ENCODE measurements at regions not wholly inside any gene's neighbourhood (a gene's known extent, or its start where the extent isn't known, plus 50 kb on each side); places are given as distances from the start of the nearest gene placed in this dataset.

GRCh38 chr1:195735140-195735539 lies 873.1 kb downstream of the KCNT2 start:
- H3K4me3 ChIP-seq, result no peak overlapping the region
- FAIRE-seq (no peak), DNase-seq (ENCODE audit: extremely low read depth in 1 of 4, low spot score in 3 of 4) (no peak), ATAC-seq (no peak)
- H3K4me2 ChIP-seq (ENCODE audit: insufficient read depth, low read length), result no peak overlapping the region
- no peak overlapping the region for H3K9ac ChIP-seq (ENCODE audit: insufficient read depth in 1 of 2, low read depth in 2 of 2, low read length in 2 of 2)
- no peaks in the 10 kb centered on the region for H4K20me1 ChIP-seq (replicated peaks; ENCODE audit: control insufficient read depth, insufficient read depth, low read length)
- H3K9me3 ChIP-seq (replicated peaks; ENCODE audit: control insufficient read depth, insufficient read depth, low read depth, low read length), result no peaks in the 10 kb centered on the region
- ChIA-PET POLR2A (no interaction called here), CTCF (ENCODE audit: low intra/inter-chr PET ratio) (no interaction called here)
- no peaks in the 10 kb centered on the region for H3K9me1 ChIP-seq (ENCODE audit: control insufficient read depth, insufficient read depth, low read length)
- in situ Hi-C loops (cut with MboI), result no loop called here
- H3K4me1 ChIP-seq (replicated peaks in 1 of 2; ENCODE audit: control insufficient read depth in 2 of 2, insufficient read depth in 2 of 2, low read length in 2 of 2), result no peaks in the 10 kb centered on the region
- no TSS peak for BruUV-seq (replicated peaks)
- H3K36me3 ChIP-seq (ENCODE audit: control insufficient read depth, insufficient read depth, low read length), result no peaks in the 10 kb centered on the region
- H3K27me3 ChIP-seq (ENCODE audit: control insufficient read depth in 2 of 2, insufficient read depth in 2 of 2, low read length in 2 of 2), result no peaks in the 10 kb centered on the region
- intact Hi-C loops (cut with micrococcal nuclease), result no loop called here
- no peak overlapping the region for H3K27ac ChIP-seq (ENCODE audit: extremely low read depth, low read depth, low read length)
- no peaks in the 10 kb centered on the region for H3K79me2 ChIP-seq (ENCODE audit: control insufficient read depth, insufficient read depth, low read length)
- no peak overlapping the region for H2AFZ ChIP-seq (ENCODE audit: low read depth, low read length)
- TF ChIP-seq ESRRA (IDR thresholded peaks at IDR 0.05; ENCODE audit: borderline replicate concordance, low read depth), result no peak
- no peak for TF ChIP-seq NFXL1 (CRISPR knock-in tag; IDR thresholded peaks at IDR 0.05)
- no peak for TF ChIP-seq SIN3B (IDR thresholded peaks at IDR 0.05; ENCODE audit: low read depth)
- TF ChIP-seq, protein P1, sequence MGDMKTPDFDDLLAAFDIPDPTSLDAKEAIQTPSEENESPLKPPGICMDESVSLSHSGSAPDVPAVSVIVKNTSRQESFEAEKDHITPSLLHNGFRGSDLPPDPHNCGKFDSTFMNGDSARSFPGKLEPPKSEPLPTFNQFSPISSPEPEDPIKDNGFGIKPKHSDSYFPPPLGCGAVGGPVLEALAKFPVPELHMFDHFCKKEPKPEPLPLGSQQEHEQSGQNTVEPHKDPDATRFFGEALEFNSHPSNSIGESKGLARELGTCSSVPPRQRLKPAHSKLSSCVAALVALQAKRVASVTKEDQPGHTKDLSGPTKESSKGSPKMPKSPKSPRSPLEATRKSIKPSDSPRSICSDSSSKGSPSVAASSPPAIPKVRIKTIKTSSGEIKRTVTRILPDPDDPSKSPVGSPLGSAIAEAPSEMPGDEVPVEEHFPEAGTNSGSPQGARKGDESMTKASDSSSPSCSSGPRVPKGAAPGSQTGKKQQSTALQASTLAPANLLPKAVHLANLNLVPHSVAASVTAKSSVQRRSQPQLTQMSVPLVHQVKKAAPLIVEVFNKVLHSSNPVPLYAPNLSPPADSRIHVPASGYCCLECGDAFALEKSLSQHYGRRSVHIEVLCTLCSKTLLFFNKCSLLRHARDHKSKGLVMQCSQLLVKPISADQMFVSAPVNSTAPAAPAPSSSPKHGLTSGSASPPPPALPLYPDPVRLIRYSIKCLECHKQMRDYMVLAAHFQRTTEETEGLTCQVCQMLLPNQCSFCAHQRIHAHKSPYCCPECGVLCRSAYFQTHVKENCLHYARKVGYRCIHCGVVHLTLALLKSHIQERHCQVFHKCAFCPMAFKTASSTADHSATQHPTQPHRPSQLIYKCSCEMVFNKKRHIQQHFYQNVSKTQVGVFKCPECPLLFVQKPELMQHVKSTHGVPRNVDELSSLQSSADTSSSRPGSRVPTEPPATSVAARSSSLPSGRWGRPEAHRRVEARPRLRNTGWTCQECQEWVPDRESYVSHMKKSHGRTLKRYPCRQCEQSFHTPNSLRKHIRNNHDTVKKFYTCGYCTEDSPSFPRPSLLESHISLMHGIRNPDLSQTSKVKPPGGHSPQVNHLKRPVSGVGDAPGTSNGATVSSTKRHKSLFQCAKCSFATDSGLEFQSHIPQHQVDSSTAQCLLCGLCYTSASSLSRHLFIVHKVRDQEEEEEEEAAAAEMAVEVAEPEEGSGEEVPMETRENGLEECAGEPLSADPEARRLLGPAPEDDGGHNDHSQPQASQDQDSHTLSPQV (IDR thresholded peaks at IDR 0.05), result no peak
- TF ChIP-seq ZNF140 (CRISPR knock-in tag; IDR thresholded peaks at IDR 0.05), result no peak
- TF ChIP-seq, protein P2, sequence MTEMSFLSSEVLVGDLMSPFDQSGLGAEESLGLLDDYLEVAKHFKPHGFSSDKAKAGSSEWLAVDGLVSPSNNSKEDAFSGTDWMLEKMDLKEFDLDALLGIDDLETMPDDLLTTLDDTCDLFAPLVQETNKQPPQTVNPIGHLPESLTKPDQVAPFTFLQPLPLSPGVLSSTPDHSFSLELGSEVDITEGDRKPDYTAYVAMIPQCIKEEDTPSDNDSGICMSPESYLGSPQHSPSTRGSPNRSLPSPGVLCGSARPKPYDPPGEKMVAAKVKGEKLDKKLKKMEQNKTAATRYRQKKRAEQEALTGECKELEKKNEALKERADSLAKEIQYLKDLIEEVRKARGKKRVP (CRISPR knock-in tag; IDR thresholded peaks at IDR 0.05), result no peak
- no peak for TF ChIP-seq CEBPG (CRISPR knock-in tag; IDR thresholded peaks at IDR 0.05)
- TF ChIP-seq CEBPG (tag; conservative IDR thresholded peaks at IDR 0.05 in 1 of 2, IDR thresholded peaks at IDR 0.05 in 1 of 2), result no peak
- no peak for TF ChIP-seq MBD1 (CRISPR knock-in tag; IDR thresholded peaks at IDR 0.05)
- TF ChIP-seq HMG20B (CRISPR knock-in tag; IDR thresholded peaks at IDR 0.05), result no peak
- no peak for TF ChIP-seq DEAF1 (CRISPR knock-in tag; IDR thresholded peaks at IDR 0.05)
- no peak for TF ChIP-seq ATF7 (IDR thresholded peaks at IDR 0.05)
- no peak for TF ChIP-seq ZNF133 (CRISPR knock-in tag; IDR thresholded peaks at IDR 0.05)
- TF ChIP-seq GATA2 (CRISPR knock-in tag; IDR thresholded peaks at IDR 0.05), result no peak
- no peak for TF ChIP-seq XRCC3 (IDR thresholded peaks at IDR 0.05)
- TF ChIP-seq FOXP1 (CRISPR knock-in tag; IDR thresholded peaks at IDR 0.05), result no peak
- TF ChIP-seq NEUROD1 (IDR thresholded peaks at IDR 0.05; ENCODE audit: borderline replicate concordance, low read depth, low read length, partially characterized antibody), result no peak
- no peak for TF ChIP-seq ILF3 (IDR thresholded peaks at IDR 0.05; ENCODE audit: borderline replicate concordance)

All from K562 (cell line).